PC-3 (cell line): ENCODE measurements at regions not wholly inside any gene's neighbourhood (a gene's known extent, or its start where the extent isn't known, plus 50 kb on each side); places are given as distances from the start of the nearest gene placed in this dataset.

Experiments
- EZH2 ChIP-seq: fragments of 300-600 bp; sonication (generic); IDR thresholded peaks from one replicate; pipeline ENCODE4 v1.6.1; 2017; ENCODE audit warnings: antibody characterized with exemption, mild to moderate bottlenecking, low read length; ENCODE audit not compliant: unreplicated experiment
- EZH2phosphoT487 ChIP-seq: fragments of 300-600 bp; sonication (generic); IDR thresholded peaks from 2 replicates; pipeline ENCODE4 v1.6.1; 2018; ENCODE audit warnings: mild to moderate bottlenecking, antibody characterized with exemption, low read length, borderline replicate concordance
- TF ChIP-seq, protein P1 (sequence below): fragments of 300-600 bp; sonication (generic); conservative IDR thresholded peaks from 2 replicates; pipeline ENCODE4 v1.5.1; 2017; ENCODE audit warnings: antibody characterized with exemption, low read depth, mild to moderate bottlenecking, low read length

DNA sequence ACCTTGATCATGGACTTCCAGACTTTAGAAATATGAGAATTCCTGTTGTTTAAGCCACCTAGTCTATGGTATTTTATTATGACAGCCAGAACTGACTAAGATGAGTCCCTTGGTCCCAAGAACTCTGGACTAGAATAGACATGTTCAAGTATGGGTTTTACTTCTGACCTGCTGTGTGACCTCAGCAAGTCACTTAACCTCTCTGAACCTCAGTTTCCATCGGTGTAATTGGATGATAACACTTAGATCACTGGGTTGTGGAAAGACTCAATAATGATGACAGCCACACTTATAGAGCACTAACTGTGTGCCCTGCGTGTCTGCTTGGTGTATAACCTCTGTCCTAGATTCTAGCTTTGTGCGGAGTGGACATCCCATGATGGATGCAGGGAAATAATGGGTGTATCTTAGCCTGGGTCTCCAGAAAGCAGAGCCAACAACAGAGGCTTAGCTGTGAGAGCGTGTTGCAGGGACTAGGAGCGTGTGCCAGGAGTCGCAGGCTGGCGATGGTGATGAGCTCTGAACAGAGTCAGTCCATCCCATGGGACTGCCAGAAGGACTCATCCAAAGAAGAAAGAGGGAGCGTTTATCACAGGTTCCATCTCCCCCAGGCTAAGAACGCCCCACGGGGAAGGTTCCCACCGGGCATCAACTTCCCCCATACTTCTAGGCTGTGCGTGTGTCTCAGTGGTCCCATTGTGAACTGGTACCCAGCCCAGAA, 93.2 kb upstream of the TP53I11 start:
- TF ChIP-seq, protein P1, sequence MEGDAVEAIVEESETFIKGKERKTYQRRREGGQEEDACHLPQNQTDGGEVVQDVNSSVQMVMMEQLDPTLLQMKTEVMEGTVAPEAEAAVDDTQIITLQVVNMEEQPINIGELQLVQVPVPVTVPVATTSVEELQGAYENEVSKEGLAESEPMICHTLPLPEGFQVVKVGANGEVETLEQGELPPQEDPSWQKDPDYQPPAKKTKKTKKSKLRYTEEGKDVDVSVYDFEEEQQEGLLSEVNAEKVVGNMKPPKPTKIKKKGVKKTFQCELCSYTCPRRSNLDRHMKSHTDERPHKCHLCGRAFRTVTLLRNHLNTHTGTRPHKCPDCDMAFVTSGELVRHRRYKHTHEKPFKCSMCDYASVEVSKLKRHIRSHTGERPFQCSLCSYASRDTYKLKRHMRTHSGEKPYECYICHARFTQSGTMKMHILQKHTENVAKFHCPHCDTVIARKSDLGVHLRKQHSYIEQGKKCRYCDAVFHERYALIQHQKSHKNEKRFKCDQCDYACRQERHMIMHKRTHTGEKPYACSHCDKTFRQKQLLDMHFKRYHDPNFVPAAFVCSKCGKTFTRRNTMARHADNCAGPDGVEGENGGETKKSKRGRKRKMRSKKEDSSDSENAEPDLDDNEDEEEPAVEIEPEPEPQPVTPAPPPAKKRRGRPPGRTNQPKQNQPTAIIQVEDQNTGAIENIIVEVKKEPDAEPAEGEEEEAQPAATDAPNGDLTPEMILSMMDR, result no peak
- TF ChIP-seq EZH2 (no peak), EZH2phosphoT487 (no peak)
